ENCODE measurements at regions not wholly inside any gene's neighbourhood (a gene's known extent, or its start where the extent isn't known, plus 50 kb on each side); places are given as distances from the start of the nearest gene placed in this dataset.

DNA sequence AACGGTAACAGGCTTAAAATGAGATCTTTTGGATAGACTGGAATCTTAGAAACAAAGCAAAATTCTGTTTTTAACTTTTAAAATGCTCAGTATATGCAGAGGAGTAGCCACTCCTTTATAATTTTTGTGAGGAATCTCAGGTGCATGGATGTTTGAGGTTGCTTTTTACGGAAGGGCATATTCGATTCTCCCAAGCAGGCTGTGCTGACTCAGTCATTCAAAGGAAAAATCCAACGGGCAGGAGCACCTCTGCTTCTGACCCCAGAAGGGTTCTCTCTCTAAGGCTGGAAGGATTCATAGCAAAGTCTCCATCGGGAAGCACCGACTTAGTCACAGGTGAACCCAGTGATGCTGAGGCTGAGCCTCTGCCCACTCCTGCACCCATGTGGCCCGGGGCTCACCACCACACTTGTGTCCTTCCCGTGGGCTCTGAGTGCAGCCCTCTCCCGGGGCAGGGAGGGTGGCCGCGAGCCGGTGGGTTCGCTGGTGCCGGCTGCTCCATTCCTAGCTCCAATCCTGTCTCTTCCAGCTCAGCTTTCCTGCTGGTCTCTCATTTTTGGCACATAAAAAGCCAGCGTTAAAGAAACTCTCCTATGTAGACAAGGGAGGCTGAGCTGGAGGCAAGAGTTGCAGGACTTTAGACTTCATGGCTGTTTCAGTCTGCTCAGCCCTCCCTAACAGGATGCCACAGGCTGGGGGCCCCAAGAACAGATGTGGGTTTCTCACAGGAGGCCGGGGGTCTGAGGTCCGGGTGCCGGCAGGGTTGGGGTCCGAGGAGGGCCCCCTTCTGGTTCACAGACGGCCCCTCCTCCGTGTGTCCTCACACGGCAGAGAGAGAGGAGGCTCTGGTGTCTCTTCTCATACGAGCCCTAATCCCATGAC lies 135.6 kb upstream of the LPCAT1 start:
- POLR2A ChIA-PET, result no interaction called here
- Mint-ChIP-seq H3K4me3 (no peak overlapping the region), H3K9me3 (no peaks in the 10 kb centered on the region), H3K27ac (no peak overlapping the region), H3K36me3 (no peaks in the 10 kb centered on the region), H3K27me3 (ENCODE audit: low read depth) (peaks cover 3% of the 10 kb centered on the region), H3K4me1 (peaks cover 7% of the 10 kb centered on the region; the same call in 1 of the 2 replicates)
- CTCF ChIA-PET, result interaction anchor here (0.7 to 1.7 kb wide), 3 partner anchors 13 to 104 kb away, joined by 3 to 7 read pairs (median 6); no protein-coding TSS in a partner anchor
- ATAC-seq, result no peak
- DNase-seq (ENCODE audit: low spot score), result no peak
- no peak for TF ChIP-seq ZNF232 (CRISPR knock-in tag; IDR thresholded peaks at IDR 0.05)
- TF ChIP-seq, protein P1, sequence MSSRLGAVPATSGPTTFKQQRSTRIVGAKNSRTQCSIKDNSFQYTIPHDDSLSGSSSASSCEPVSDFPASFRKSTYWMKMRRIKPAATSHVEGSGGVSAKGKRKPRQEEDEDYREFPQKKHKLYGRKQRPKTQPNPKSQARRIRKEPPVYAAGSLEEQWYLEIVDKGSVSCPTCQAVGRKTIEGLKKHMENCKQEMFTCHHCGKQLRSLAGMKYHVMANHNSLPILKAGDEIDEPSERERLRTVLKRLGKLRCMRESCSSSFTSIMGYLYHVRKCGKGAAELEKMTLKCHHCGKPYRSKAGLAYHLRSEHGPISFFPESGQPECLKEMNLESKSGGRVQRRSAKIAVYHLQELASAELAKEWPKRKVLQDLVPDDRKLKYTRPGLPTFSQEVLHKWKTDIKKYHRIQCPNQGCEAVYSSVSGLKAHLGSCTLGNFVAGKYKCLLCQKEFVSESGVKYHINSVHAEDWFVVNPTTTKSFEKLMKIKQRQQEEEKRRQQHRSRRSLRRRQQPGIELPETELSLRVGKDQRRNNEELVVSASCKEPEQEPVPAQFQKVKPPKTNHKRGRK (CRISPR knock-in tag; IDR thresholded peaks at IDR 0.05; ENCODE audit: borderline replicate concordance), result no peak
- no peak for TF ChIP-seq ZNF532 (CRISPR knock-in tag; IDR thresholded peaks at IDR 0.05; ENCODE audit: borderline replicate concordance)
- TF ChIP-seq, protein P2, sequence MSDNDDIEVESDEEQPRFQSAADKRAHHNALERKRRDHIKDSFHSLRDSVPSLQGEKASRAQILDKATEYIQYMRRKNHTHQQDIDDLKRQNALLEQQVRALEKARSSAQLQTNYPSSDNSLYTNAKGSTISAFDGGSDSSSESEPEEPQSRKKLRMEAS (CRISPR knock-in tag; IDR thresholded peaks at IDR 0.05), result no peak
- TF ChIP-seq, protein P3, sequence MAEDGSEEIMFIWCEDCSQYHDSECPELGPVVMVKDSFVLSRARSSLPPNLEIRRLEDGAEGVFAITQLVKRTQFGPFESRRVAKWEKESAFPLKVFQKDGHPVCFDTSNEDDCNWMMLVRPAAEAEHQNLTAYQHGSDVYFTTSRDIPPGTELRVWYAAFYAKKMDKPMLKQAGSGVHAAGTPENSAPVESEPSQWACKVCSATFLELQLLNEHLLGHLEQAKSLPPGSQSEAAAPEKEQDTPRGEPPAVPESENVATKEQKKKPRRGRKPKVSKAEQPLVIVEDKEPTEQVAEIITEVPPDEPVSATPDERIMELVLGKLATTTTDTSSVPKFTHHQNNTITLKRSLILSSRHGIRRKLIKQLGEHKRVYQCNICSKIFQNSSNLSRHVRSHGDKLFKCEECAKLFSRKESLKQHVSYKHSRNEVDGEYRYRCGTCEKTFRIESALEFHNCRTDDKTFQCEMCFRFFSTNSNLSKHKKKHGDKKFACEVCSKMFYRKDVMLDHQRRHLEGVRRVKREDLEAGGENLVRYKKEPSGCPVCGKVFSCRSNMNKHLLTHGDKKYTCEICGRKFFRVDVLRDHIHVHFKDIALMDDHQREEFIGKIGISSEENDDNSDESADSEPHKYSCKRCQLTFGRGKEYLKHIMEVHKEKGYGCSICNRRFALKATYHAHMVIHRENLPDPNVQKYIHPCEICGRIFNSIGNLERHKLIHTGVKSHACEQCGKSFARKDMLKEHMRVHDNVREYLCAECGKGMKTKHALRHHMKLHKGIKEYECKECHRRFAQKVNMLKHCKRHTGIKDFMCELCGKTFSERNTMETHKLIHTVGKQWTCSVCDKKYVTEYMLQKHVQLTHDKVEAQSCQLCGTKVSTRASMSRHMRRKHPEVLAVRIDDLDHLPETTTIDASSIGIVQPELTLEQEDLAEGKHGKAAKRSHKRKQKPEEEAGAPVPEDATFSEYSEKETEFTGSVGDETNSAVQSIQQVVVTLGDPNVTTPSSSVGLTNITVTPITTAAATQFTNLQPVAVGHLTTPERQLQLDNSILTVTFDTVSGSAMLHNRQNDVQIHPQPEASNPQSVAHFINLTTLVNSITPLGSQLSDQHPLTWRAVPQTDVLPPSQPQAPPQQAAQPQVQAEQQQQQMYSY (CRISPR knock-in tag; IDR thresholded peaks at IDR 0.05), result no peak
- no peak for TF ChIP-seq FOXP1 (CRISPR knock-in tag; IDR thresholded peaks at IDR 0.05; ENCODE audit: borderline replicate concordance)
- no peak for TF ChIP-seq ATF2 (CRISPR knock-in tag; IDR thresholded peaks at IDR 0.05; ENCODE audit: borderline replicate concordance, low read depth)
- TF ChIP-seq, protein P4, sequence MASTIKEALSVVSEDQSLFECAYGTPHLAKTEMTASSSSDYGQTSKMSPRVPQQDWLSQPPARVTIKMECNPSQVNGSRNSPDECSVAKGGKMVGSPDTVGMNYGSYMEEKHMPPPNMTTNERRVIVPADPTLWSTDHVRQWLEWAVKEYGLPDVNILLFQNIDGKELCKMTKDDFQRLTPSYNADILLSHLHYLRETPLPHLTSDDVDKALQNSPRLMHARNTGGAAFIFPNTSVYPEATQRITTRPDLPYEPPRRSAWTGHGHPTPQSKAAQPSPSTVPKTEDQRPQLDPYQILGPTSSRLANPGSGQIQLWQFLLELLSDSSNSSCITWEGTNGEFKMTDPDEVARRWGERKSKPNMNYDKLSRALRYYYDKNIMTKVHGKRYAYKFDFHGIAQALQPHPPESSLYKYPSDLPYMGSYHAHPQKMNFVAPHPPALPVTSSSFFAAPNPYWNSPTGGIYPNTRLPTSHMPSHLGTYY (CRISPR knock-in tag; IDR thresholded peaks at IDR 0.05), result no peak
- TF ChIP-seq, protein P5, sequence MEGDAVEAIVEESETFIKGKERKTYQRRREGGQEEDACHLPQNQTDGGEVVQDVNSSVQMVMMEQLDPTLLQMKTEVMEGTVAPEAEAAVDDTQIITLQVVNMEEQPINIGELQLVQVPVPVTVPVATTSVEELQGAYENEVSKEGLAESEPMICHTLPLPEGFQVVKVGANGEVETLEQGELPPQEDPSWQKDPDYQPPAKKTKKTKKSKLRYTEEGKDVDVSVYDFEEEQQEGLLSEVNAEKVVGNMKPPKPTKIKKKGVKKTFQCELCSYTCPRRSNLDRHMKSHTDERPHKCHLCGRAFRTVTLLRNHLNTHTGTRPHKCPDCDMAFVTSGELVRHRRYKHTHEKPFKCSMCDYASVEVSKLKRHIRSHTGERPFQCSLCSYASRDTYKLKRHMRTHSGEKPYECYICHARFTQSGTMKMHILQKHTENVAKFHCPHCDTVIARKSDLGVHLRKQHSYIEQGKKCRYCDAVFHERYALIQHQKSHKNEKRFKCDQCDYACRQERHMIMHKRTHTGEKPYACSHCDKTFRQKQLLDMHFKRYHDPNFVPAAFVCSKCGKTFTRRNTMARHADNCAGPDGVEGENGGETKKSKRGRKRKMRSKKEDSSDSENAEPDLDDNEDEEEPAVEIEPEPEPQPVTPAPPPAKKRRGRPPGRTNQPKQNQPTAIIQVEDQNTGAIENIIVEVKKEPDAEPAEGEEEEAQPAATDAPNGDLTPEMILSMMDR (IDR thresholded peaks at IDR 0.05), result no peak
- TF ChIP-seq, protein P6, sequence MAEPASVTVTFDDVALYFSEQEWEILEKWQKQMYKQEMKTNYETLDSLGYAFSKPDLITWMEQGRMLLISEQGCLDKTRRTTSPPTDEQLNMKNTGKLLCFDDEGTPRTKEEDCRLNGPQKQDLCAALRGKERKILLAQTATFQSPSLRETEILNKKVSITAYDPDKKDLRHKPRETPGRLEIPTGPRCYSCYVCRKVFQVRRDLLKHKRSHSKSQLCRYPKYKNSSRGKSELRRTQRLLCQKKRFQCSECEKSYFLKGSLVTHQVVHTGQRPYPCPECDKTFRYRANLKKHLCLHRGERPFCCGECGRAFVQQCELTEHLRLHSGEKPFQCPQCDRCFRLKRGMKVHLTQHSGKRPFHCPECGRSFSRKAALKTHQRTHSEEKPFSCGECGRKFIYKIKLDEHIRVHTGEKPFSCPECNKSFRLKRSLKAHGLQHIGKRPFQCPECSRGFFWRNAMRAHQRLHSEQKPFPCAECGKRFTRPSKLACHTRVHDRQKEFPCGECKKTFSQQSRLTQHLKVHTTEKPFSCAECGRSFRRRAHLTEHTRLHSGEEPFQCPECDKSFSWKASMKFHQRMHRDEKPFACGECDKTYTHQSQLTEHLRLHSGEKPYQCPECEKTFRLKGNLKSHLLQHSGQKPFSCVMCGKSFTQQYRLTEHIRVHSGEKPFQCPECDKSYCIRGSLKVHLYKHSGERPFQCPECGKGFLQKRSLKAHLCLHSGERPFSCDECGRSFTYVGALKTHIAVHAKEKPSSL (CRISPR knock-in tag; conservative IDR thresholded peaks at IDR 0.05), result no peak
- TF ChIP-seq SOX15 (CRISPR knock-in tag; IDR thresholded peaks at IDR 0.05), result no peak
- TF ChIP-seq ATF1 (CRISPR knock-in tag; IDR thresholded peaks at IDR 0.05), result no peak
- TF ChIP-seq, protein P7, sequence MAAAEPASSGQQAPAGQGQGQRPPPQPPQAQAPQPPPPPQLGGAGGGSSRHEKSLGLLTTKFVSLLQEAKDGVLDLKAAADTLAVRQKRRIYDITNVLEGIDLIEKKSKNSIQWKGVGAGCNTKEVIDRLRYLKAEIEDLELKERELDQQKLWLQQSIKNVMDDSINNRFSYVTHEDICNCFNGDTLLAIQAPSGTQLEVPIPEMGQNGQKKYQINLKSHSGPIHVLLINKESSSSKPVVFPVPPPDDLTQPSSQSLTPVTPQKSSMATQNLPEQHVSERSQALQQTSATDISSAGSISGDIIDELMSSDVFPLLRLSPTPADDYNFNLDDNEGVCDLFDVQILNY (CRISPR knock-in tag; IDR thresholded peaks at IDR 0.05), result no peak
- no peak for TF ChIP-seq NFE2L1 (CRISPR knock-in tag; IDR thresholded peaks at IDR 0.05)

All from WTC11 (cell line).